ENCODE measurements at regions not wholly inside any gene's neighbourhood (a gene's known extent, or its start where the extent isn't known, plus 50 kb on each side); places are given as distances from the start of the nearest gene placed in this dataset.
"Not testable (repeated sequence)": the region's sequence is repeated elsewhere in the genome, so short reads cannot be mapped to it uniquely, and the experiment has no call there.

- ChIA-PET POLR2A (no interaction called here), CTCF (no interaction called here)
- H3K27ac Mint-ChIP-seq: no peak overlapping the region
- no peak overlapping the region for H3K4me3 Mint-ChIP-seq
- ATAC-seq: no peak
- H3K4me1 Mint-ChIP-seq (ENCODE audit: low read depth): no peaks in the 10 kb centered on the region
- intact Hi-C loops (cut with micrococcal nuclease): no loop called here
- TF ChIP-seq CTCF (IDR thresholded peaks at IDR 0.05): no peak
- H3K27me3 Mint-ChIP-seq: no peaks in the 10 kb centered on the region
- no peaks in the 10 kb centered on the region for H3K9me3 Mint-ChIP-seq
- no peaks in the 10 kb centered on the region for H3K36me3 Mint-ChIP-seq (ENCODE audit: low read depth)
- no peak for DNase-seq
Measured at GRCh38 chr22:23470811-23471389, 109.2 kb downstream of the IGLL1 start.

- no peak overlapping the region for H3K4me3 Mint-ChIP-seq
- DNase-seq (no peak), ATAC-seq (no peak)
- ChIA-PET CTCF (no interaction called here), POLR2A (no interaction called here)
- no peaks in the 10 kb centered on the region for H3K36me3 Mint-ChIP-seq (ENCODE audit: low read depth)
- intact Hi-C loops (cut with micrococcal nuclease): no loop called here
- H3K27me3 Mint-ChIP-seq: peaks cover 6% of the 10 kb centered on the region
- H3K4me1 Mint-ChIP-seq (ENCODE audit: low read depth): no peaks in the 10 kb centered on the region
- H3K9me3 Mint-ChIP-seq: no peaks in the 10 kb centered on the region
- no peak for TF ChIP-seq CTCF (IDR thresholded peaks at IDR 0.05)
- H3K27ac Mint-ChIP-seq: no peak overlapping the region
Measured at GRCh38 chr22:23467721-23468294, 112.3 kb downstream of the IGLL1 start.

GRCh38 chr22:23466351-23466750, 113.7 kb downstream of the IGLL1 start:
- no peak for DNase-seq
- intact Hi-C loops (cut with micrococcal nuclease): no loop called here
- no peaks in the 10 kb centered on the region for H3K9me3 Mint-ChIP-seq
- no peaks in the 10 kb centered on the region for H3K4me1 Mint-ChIP-seq (ENCODE audit: low read depth)
- no peak for ATAC-seq
- ChIA-PET CTCF (no interaction called here), POLR2A (no interaction called here)
- peaks cover 13% of the 10 kb centered on the region for H3K27me3 Mint-ChIP-seq
- no peaks in the 10 kb centered on the region for H3K36me3 Mint-ChIP-seq (ENCODE audit: low read depth)
- H3K27ac Mint-ChIP-seq: no peak overlapping the region
- TF ChIP-seq CTCF (IDR thresholded peaks at IDR 0.05): no peak
- no peak overlapping the region for H3K4me3 Mint-ChIP-seq

- DNase-seq; ATAC-seq; H3K4me3 Mint-ChIP-seq; H3K9me3 Mint-ChIP-seq; CTCF ChIA-PET; POLR2A ChIA-PET; H3K27ac Mint-ChIP-seq; H3K36me3 Mint-ChIP-seq (ENCODE audit: low read depth); intact Hi-C loops (cut with micrococcal nuclease); H3K4me1 Mint-ChIP-seq (ENCODE audit: low read depth): not testable (repeated sequence)
- H3K27me3 Mint-ChIP-seq: peaks cover 13% of the 10 kb centered on the region
Measured at GRCh38 chr22:23464796-23465195, 115.3 kb downstream of the IGLL1 start.

GRCh38 chr22:23460517-23461031, 119.5 kb downstream of the IGLL1 start:
- H3K4me1 Mint-ChIP-seq (ENCODE audit: low read depth): peaks cover 12% of the 10 kb centered on the region
- DNase-seq (peak; percentile 60), ATAC-seq (peak; percentile 90)
- H3K36me3 Mint-ChIP-seq (ENCODE audit: low read depth); POLR2A ChIA-PET; H3K27ac Mint-ChIP-seq; intact Hi-C loops (cut with micrococcal nuclease); H3K4me3 Mint-ChIP-seq; CTCF ChIA-PET; H3K9me3 Mint-ChIP-seq: not testable (repeated sequence)
- peaks cover 33% of the 10 kb centered on the region for H3K27me3 Mint-ChIP-seq

- H3K4me3 Mint-ChIP-seq; intact Hi-C loops (cut with micrococcal nuclease); POLR2A ChIA-PET; H3K9me3 Mint-ChIP-seq; ATAC-seq; H3K36me3 Mint-ChIP-seq (ENCODE audit: low read depth); H3K27ac Mint-ChIP-seq; CTCF ChIA-PET; DNase-seq: not testable (repeated sequence)
- H3K27me3 Mint-ChIP-seq: peaks cover 34% of the 10 kb centered on the region
- H3K4me1 Mint-ChIP-seq (ENCODE audit: low read depth): peaks cover 12% of the 10 kb centered on the region
Measured at GRCh38 chr22:23459645-23460516, 120.2 kb downstream of the IGLL1 start.
